AG09319 (cell line): ENCODE measurements at regions not wholly inside any gene's neighbourhood (a gene's known extent, or its start where the extent isn't known, plus 50 kb on each side); places are given as distances from the start of the nearest gene placed in this dataset.
A peak's percentile ranks its signal among the peaks of the same experiment; 100 is the strongest.

Experiments
- DNase-seq: peaks from one replicate; pipeline ENCODE4 v3.0.0-alpha.2; 2010; ENCODE audit warnings: low read depth; ENCODE audit errors: extremely low read depth
- TF ChIP-seq, protein P1 (sequence below): IDR thresholded peaks from 2 replicates; pipeline ENCODE4 v1.5.1; 2011; ENCODE audit warnings: low read depth, mild to moderate bottlenecking, inconsistent platforms, low read length, moderate library complexity

DNA sequence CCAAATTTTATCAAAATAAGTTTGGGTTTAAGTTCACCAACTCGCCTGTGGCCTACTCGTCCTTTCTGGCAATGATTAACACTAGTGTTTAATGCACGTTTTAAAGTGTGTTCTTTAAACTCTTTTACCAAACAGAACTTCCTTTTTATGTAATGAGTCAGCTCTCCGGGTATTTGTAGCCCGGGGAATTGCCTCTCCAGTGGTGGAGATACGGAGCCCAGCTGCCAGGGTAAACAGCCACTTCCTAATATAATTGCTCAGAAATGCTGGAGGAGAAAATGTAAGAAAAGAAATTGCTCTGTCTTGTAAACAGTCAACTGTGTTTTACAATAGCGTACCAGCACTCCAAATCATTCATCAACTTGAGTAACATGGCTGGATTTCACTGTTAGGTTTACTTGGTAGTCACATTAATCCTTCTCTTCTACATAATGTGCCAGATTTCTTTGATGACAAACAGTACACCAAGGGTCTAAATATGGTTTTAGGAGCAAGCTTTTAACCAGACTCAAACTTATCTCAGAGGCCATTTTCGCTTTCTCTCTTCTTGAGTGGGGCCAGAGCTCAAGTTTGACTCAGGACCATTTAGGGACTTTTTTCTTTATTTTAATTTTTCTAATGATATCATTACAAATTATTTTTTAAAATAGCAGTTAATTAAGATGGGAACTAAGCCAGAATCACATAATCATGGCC is 101.2 kb upstream of the SLC38A2 start:
- DNase-seq = peak; percentile 80
- TF ChIP-seq, protein P1, sequence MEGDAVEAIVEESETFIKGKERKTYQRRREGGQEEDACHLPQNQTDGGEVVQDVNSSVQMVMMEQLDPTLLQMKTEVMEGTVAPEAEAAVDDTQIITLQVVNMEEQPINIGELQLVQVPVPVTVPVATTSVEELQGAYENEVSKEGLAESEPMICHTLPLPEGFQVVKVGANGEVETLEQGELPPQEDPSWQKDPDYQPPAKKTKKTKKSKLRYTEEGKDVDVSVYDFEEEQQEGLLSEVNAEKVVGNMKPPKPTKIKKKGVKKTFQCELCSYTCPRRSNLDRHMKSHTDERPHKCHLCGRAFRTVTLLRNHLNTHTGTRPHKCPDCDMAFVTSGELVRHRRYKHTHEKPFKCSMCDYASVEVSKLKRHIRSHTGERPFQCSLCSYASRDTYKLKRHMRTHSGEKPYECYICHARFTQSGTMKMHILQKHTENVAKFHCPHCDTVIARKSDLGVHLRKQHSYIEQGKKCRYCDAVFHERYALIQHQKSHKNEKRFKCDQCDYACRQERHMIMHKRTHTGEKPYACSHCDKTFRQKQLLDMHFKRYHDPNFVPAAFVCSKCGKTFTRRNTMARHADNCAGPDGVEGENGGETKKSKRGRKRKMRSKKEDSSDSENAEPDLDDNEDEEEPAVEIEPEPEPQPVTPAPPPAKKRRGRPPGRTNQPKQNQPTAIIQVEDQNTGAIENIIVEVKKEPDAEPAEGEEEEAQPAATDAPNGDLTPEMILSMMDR = no peak

DNA sequence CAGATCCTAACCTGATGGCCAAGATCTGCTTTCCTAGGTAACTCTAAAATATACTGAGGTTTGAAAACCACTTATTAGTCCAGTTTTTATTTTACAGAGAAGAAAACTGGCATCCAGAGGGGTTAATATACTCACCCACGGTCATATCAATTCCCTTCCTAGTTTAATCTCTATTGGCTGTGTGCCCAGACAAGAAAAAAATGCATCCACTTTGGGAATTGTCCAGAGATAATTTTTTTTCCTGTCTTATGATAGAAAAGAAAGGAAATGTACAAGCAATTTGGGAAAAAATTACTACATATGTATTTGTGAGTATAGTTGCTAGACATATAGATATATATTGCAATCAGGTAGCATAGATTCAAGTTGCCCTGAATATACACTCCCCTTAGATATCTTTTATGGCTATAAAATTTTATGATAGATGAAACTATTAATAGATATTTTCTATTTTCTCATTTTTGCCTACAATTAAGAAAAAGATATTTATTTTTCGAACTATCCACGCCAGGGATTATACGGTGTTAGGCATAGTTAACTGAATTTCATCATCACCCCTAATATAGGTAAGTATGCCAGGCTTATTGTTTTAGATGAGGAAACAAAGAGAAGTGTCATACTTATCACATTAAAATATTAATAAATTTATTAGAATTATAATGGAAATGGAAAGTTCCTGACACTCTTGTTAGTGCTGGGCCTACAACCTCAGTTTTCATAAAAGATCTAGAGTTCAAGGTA is 100.5 kb upstream of the SLC38A2 start:
- no peak for DNase-seq
- TF ChIP-seq, protein P1 = no peak

DNA sequence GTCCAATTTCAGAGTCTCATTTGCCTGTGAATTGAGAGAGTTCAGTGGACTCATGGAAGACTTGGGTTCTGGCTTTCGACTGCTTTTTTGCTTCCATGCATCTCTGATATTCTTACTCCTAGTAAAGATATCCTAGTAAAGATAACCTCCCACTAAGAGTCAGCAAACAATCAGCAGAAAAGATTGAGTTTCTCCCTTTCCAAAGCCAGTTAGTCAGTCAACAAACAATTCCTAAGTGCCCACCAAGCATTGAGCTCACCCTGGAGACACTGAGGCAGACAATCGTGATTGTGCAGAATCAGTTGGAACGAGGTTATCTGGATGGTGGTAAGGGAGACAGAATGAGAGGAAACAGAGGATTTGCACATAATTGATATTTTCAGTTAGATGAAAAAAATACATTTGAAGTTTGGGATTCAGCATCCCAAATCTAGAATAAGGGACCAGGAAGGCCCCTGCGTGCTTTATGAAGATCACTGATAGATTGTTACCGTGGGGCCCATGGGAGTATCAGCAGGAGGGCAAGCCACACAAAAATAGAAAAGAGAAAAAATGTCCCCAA is 99.7 kb upstream of the SLC38A2 start:
- no peak for DNase-seq
- TF ChIP-seq, protein P1 = no peak

- TF ChIP-seq, protein P1 = no peak
- no peak for DNase-seq
Observed at GRCh38 chr12:46471404-46471803, 98.8 kb upstream of the SLC38A2 start.

DNA sequence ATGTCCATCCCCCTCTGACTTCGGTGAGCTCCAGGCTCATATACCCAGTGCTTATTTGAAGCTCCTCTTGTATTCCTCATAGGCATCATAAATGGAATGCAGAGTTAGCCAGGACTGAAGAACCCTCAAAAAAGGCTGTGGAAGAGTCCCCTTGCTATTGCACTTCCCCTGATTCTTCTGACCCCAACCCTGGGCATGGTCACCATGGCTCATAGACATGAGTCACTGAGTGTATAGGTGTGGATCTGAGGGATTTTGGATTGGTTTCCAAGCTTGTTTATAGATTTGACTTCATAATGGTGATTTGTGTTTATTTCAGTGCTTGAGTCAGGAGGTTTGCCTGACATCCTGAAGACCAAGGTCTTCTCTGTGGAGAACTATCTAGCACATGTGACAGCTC is 98.4 kb upstream of the SLC38A2 start:
- DNase-seq = no peak
- TF ChIP-seq, protein P1 = no peak

- no peak for DNase-seq
- TF ChIP-seq, protein P1 = no peak
Observed at GRCh38 chr12:46470036-46470627, 97.6 kb upstream of the SLC38A2 start.

DNA sequence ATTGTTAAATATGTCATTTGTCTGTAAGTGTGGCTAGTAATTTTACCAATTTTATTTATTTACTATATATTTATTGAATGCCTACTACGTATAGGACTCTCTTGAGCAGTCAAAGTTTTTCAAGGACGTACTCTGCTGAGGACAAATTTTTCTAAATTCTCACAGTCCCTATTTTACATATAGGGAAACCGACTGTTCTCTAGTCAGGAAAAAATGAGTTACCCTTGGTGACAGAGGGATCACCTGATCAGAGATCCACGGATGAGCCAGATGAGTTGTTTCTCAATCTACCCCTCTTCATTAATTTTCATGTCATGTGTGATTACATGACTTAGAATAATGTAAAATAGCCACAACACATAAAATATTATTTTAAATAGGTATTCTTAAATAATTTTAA is 96.2 kb upstream of the SLC38A2 start:
- TF ChIP-seq, protein P1 = no peak
- no peak for DNase-seq
